ENCODE measurements at regions not wholly inside any gene's neighbourhood (a gene's known extent, or its start where the extent isn't known, plus 50 kb on each side); places are given as distances from the start of the nearest gene placed in this dataset.

- DNase-seq = no peak
- Histone ChIP-seq H3K4me1 (ENCODE audit: insufficient read depth) (no peaks in the 10 kb centered on the region), H3K27ac (no peak overlapping the region), H3K9me3 (no peaks in the 10 kb centered on the region), H3K36me3 (no peaks in the 10 kb centered on the region), H3K27me3 (no peaks in the 10 kb centered on the region), H3K4me3 (no peak overlapping the region)
- TF ChIP-seq EP300 (IDR thresholded peaks at IDR 0.05) (no peak), CTCF (IDR thresholded peaks at IDR 0.05) (no peak)
- 62 to 65% (median 63%) methylated on average over 1 of the region's 1 CpG for WGBS, 3 donors
- intact Hi-C loops (cut with DNase I) = no loop called here
Observed at GRCh38 chr4:58561170-58561569, 1451.0 kb upstream of the IGFBP7 start.

- Histone ChIP-seq H3K36me3 (no peaks in the 10 kb centered on the region), H3K9me3 (no peaks in the 10 kb centered on the region), H3K4me1 (ENCODE audit: insufficient read depth) (no peaks in the 10 kb centered on the region), H3K27ac (no peak overlapping the region), H3K27me3 (no peaks in the 10 kb centered on the region), H3K4me3 (no peak overlapping the region)
- DNase-seq = no peak
- TF ChIP-seq EP300 (IDR thresholded peaks at IDR 0.05) (no peak), POLR2A (IDR thresholded peaks at IDR 0.05) (no peak), CTCF (IDR thresholded peaks at IDR 0.05) (no peak)
- 54 to 70% (median 55%) methylated on average over 1 of the region's 1 CpG for whole genome bisulfite sequencing, 3 donors
- intact Hi-C loops (cut with DNase I) = no loop called here
Observed at GRCh38 chr4:58560736-58561135, 1450.6 kb upstream of the IGFBP7 start.

- no peak for DNase-seq
- TF ChIP-seq POLR2A (IDR thresholded peaks at IDR 0.05) (no peak), EP300 (IDR thresholded peaks at IDR 0.05) (no peak), CTCF (IDR thresholded peaks at IDR 0.05) (no peak)
Observed at GRCh38 chr4:58553679-58554078, 1443.5 kb upstream of the IGFBP7 start.

GRCh38 chr4:58553031-58553430, 1442.8 kb upstream of the IGFBP7 start:
- no peaks in the 10 kb centered on the region for H3K36me3 ChIP-seq
- no peak overlapping the region for H3K27ac ChIP-seq
- no peak overlapping the region for H3K4me3 ChIP-seq
- H3K27me3 ChIP-seq = no peaks in the 10 kb centered on the region
- 72 to 80% (median 74%) methylated on average over 1 of the region's 1 CpG for WGBS, 3 donors
- no peaks in the 10 kb centered on the region for H3K4me1 ChIP-seq (ENCODE audit: insufficient read depth)
- TF ChIP-seq POLR2A (IDR thresholded peaks at IDR 0.05) (no peak), CTCF (IDR thresholded peaks at IDR 0.05) (no peak), EP300 (IDR thresholded peaks at IDR 0.05) (no peak)
- intact Hi-C loops (cut with DNase I) = no loop called here
- no peak for DNase-seq
- no peaks in the 10 kb centered on the region for H3K9me3 ChIP-seq

More at GRCh38 chr4:58553679-58554078, 1443.5 kb upstream of the IGFBP7 start:
- WGBS, 3 donors = 38 to 71% (median 42%) methylated on average over 2 of the region's 2 CpGs
- H3K27ac ChIP-seq = no peak overlapping the region
- no peaks in the 10 kb centered on the region for H3K4me1 ChIP-seq (ENCODE audit: insufficient read depth)
- H3K36me3 ChIP-seq = no peaks in the 10 kb centered on the region
- intact Hi-C loops (cut with DNase I) = no loop called here
- H3K4me3 ChIP-seq = no peak overlapping the region
- H3K9me3 ChIP-seq = no peaks in the 10 kb centered on the region
- no peaks in the 10 kb centered on the region for H3K27me3 ChIP-seq

GRCh38 chr4:58551676-58552075, 1441.5 kb upstream of the IGFBP7 start:
- H3K4me3 ChIP-seq = no peak overlapping the region
- H3K9me3 ChIP-seq = no peaks in the 10 kb centered on the region
- H3K27ac ChIP-seq = no peak overlapping the region
- intact Hi-C loops (cut with DNase I) = no loop called here
- H3K4me1 ChIP-seq (ENCODE audit: insufficient read depth) = no peaks in the 10 kb centered on the region
- TF ChIP-seq EP300 (IDR thresholded peaks at IDR 0.05) (no peak), POLR2A (IDR thresholded peaks at IDR 0.05) (no peak), CTCF (IDR thresholded peaks at IDR 0.05) (no peak)
- DNase-seq = no peak
- no peaks in the 10 kb centered on the region for H3K27me3 ChIP-seq
- no peaks in the 10 kb centered on the region for H3K36me3 ChIP-seq
